Cardiac fibroblast (primary cell): ENCODE measurements at regions not wholly inside any gene's neighbourhood (a gene's known extent, or its start where the extent isn't known, plus 50 kb on each side); places are given as distances from the start of the nearest gene placed in this dataset.

Experiments
- DNase-seq, 2 donors: peaks; one replicate each; pipeline versions ENCODE4 v3.0.0 to v3.0.0-alpha.2; 2010; ENCODE audit warnings: low read depth in 2 of 2
- H3K4me3 ChIP-seq, 2 donors: replicated peaks in 1 of 2; 1 replicate in 1 of 2; 2 replicates in 1 of 2; pipeline ENCODE4 v1.5.1; 2011; ENCODE audit warnings: low read depth in 2 of 2, low read length in 2 of 2, mild to moderate bottlenecking in 2 of 2, moderate library complexity in 1 of 2
- TF ChIP-seq, protein P1 (sequence below): IDR thresholded peaks from one replicate; pipeline ENCODE4 v1.5.1; 2011; ENCODE audit warnings: low read depth, mild to moderate bottlenecking, low read length, inconsistent platforms

- H3K4me3 ChIP-seq = no peak overlapping the region
- TF ChIP-seq, protein P1, sequence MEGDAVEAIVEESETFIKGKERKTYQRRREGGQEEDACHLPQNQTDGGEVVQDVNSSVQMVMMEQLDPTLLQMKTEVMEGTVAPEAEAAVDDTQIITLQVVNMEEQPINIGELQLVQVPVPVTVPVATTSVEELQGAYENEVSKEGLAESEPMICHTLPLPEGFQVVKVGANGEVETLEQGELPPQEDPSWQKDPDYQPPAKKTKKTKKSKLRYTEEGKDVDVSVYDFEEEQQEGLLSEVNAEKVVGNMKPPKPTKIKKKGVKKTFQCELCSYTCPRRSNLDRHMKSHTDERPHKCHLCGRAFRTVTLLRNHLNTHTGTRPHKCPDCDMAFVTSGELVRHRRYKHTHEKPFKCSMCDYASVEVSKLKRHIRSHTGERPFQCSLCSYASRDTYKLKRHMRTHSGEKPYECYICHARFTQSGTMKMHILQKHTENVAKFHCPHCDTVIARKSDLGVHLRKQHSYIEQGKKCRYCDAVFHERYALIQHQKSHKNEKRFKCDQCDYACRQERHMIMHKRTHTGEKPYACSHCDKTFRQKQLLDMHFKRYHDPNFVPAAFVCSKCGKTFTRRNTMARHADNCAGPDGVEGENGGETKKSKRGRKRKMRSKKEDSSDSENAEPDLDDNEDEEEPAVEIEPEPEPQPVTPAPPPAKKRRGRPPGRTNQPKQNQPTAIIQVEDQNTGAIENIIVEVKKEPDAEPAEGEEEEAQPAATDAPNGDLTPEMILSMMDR = no peak
- no peak for DNase-seq
Observed at GRCh38 chr5:104659497-104659896, 1096.9 kb upstream of the NUDT12 start.

- TF ChIP-seq, protein P1 = no peak
- DNase-seq = no peak
- H3K4me3 ChIP-seq = no peak overlapping the region
Observed at GRCh38 chr5:104652271-104652861, 1089.8 kb upstream of the NUDT12 start.

- TF ChIP-seq, protein P1 = no peak
- DNase-seq = no peak
Observed at GRCh38 chr5:104650313-104651055, 1087.9 kb upstream of the NUDT12 start.

DNA sequence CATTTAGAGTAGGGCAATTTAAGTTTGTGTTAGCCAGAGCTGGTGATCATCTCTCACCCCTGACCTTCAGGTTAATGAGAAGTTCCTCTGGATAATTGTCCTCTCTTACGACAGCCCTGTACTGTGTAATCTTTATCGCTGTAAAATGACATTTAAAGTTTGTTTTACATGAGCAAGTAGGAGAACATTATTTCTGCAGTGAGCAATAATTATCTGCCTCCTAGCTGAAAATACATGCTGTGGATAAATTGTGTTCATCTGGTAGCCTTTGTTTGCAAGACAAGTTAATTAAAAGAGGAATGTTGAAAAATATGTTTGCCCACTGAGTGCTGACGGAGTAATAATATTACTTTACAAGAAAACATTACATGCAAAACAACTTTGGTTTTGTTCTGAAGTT is 1083.8 kb upstream of the NUDT12 start:
- DNase-seq = no peak
- TF ChIP-seq, protein P1 = no peak
- no peak overlapping the region for H3K4me3 ChIP-seq

More at GRCh38 chr5:104650313-104651055, 1087.9 kb upstream of the NUDT12 start:
- no peak overlapping the region for H3K4me3 ChIP-seq

GRCh38 chr5:104643320-104643719 is 1080.7 kb upstream of the NUDT12 start:
- DNase-seq = peak; percentile 10 to 22
- TF ChIP-seq, protein P1 = no peak
- no peak overlapping the region for H3K4me3 ChIP-seq

DNA sequence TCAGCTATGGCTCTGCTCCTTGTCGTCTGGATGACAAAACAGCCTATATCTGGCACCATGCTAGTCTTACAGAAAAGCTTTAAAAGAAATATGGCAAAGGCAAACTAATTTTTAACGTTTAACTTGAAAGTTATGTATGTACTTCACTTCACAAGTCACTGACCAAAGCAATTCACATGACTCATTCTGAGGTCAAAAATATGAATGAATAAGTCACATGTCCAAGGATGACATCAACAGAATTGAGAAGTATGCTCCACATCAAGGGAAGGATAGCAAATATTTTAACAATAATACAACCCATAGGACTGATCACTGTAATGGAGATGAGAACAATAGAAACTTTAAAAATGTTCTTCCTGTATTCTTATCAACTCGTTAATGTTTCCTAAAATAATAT is 1072.6 kb upstream of the NUDT12 start:
- TF ChIP-seq, protein P1 = no peak
- DNase-seq = peak; percentile 4 to 21
- no peak overlapping the region for H3K4me3 ChIP-seq
